GM21381 (cell line): ENCODE measurements at regions not wholly inside any gene's neighbourhood (a gene's known extent, or its start where the extent isn't known, plus 50 kb on each side); places are given as distances from the start of the nearest gene placed in this dataset.
A peak's percentile ranks its signal among the peaks of the same experiment; 100 is the strongest.

Experiments
- ATAC-seq: cut with Tn5 transposase; IDR thresholded peaks from one replicate; pipeline ENCODE4 v1.9.1; 2021; ENCODE audit warnings: mild to moderate bottlenecking, moderate library complexity; ENCODE audit not compliant: unreplicated experiment

DNA sequence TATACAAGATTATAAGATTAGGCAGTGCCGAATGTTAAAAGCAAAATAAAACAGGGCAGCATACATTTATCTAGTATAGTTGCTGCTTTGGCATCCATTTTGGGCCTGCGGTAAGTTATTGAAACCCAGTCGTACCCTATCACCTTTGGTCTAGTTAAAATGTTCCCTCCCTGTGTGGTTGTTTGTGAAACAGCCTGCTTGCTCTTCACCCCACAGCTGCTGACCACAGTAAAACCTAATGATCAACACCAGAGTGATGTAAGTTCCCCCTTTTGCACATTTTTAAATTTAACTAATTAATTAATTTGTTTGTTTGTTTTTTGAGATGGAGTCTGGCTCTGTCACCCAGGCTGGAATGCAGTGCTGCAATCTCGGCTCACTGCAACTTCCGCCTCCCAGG, 50.3 kb upstream of the TXNDC5 start:
- peak; percentile 37 for ATAC-seq
